ENCODE measurements at regions not wholly inside any gene's neighbourhood (a gene's known extent, or its start where the extent isn't known, plus 50 kb on each side); places are given as distances from the start of the nearest gene placed in this dataset.

- Histone ChIP-seq H3K4me3 (no peak overlapping the region), H3K36me3 (no peaks in the 10 kb centered on the region), H3K27me3 (no peaks in the 10 kb centered on the region), H3K4me1 (no peaks in the 10 kb centered on the region), H3K27ac (no peak overlapping the region), H3K9me3 (no peaks in the 10 kb centered on the region)
- DNase-seq: no peak
- TF ChIP-seq POLR2A (IDR thresholded peaks at IDR 0.05): no peak
- TF ChIP-seq, protein P1, sequence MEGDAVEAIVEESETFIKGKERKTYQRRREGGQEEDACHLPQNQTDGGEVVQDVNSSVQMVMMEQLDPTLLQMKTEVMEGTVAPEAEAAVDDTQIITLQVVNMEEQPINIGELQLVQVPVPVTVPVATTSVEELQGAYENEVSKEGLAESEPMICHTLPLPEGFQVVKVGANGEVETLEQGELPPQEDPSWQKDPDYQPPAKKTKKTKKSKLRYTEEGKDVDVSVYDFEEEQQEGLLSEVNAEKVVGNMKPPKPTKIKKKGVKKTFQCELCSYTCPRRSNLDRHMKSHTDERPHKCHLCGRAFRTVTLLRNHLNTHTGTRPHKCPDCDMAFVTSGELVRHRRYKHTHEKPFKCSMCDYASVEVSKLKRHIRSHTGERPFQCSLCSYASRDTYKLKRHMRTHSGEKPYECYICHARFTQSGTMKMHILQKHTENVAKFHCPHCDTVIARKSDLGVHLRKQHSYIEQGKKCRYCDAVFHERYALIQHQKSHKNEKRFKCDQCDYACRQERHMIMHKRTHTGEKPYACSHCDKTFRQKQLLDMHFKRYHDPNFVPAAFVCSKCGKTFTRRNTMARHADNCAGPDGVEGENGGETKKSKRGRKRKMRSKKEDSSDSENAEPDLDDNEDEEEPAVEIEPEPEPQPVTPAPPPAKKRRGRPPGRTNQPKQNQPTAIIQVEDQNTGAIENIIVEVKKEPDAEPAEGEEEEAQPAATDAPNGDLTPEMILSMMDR (IDR thresholded peaks at IDR 0.05): no peak
- intact Hi-C loops (cut with DNase I): no loop called here
Observed at GRCh38 chr3:174700736-174701135, 158.4 kb upstream of the NAALADL2 start.

DNA sequence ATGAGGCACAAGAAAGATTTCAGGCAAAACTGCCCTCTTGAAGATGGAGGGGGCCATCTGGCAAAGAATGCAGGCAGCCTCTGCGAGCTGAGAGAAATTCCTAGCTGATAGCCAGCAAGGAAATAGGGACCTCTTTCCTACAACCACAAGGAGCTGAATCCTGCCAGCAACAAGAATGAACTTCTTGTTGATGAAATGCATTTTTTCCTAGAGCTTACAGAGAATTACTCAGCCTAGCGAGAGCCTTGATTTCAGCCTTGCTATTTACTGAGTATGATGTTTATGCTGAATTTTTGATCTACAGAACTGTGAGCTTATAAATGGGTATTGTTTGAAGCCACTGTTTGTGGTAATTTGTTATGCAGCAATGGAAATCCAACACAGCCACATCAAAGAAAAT, 148.5 kb upstream of the NAALADL2 start:
- no peak for DNase-seq
- H3K36me3 ChIP-seq: no peaks in the 10 kb centered on the region
- no peak overlapping the region for H3K27ac ChIP-seq
- no peak overlapping the region for H3K4me3 ChIP-seq
- WGBS, 2 donors: 55 to 84% methylated on average over 2 of the region's 2 CpGs
- no peaks in the 10 kb centered on the region for H3K4me1 ChIP-seq
- H3K27me3 ChIP-seq: no peaks in the 10 kb centered on the region
- intact Hi-C loops (cut with DNase I): no loop called here
- TF ChIP-seq POLR2A (IDR thresholded peaks at IDR 0.05): no peak
- TF ChIP-seq, protein P1 (IDR thresholded peaks at IDR 0.05): no peak
- no peaks in the 10 kb centered on the region for H3K9me3 ChIP-seq

GRCh38 chr3:174715386-174715785, 143.7 kb upstream of the NAALADL2 start:
- Histone ChIP-seq H3K36me3 (no peaks in the 10 kb centered on the region), H3K9me3 (no peaks in the 10 kb centered on the region), H3K27me3 (no peaks in the 10 kb centered on the region), H3K4me1 (no peaks in the 10 kb centered on the region), H3K27ac (no peak overlapping the region), H3K4me3 (no peak overlapping the region)
- DNase-seq: no peak
- no peak for TF ChIP-seq POLR2A (IDR thresholded peaks at IDR 0.05)
- TF ChIP-seq, protein P1 (IDR thresholded peaks at IDR 0.05): no peak
- intact Hi-C loops (cut with DNase I): no loop called here

DNA sequence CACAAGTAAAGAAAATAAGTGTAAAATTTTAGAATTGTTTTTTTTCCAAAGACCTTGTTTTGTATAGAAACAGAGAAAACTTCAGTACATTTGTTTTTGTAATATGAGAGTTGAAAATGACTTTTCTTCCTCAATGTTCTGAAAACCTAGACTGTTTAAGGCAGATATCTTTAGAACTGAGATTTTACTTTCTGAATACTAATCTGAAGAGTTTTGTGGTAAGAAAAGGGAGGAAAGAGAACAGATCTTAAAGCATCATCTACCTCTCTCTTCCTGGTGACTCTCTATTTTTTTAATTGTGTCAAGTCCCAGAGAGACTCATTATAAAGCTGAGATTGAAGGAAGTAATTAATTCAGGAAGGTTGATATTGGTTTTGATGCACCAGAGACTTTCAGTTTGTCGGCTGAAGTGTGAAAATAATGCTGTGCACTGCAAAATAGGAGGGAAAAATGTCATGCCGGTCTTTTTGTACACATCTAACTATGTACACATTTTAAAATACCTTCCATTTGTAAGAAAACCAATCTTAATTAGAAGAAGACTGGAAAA, 142.1 kb upstream of the NAALADL2 start:
- Histone ChIP-seq H3K4me1 (no peaks in the 10 kb centered on the region), H3K27ac (no peak overlapping the region), H3K9me3 (no peaks in the 10 kb centered on the region), H3K27me3 (no peaks in the 10 kb centered on the region), H3K4me3 (no peak overlapping the region), H3K36me3 (no peaks in the 10 kb centered on the region)
- no peak for TF ChIP-seq POLR2A (IDR thresholded peaks at IDR 0.05)
- TF ChIP-seq, protein P1 (IDR thresholded peaks at IDR 0.05): no peak
- WGBS, 2 donors: 74 to 76% methylated on average over 2 of the region's 2 CpGs
- intact Hi-C loops (cut with DNase I): no loop called here
- no peak for DNase-seq

- H3K27ac ChIP-seq: no peak overlapping the region
- H3K36me3 ChIP-seq: no peaks in the 10 kb centered on the region
- WGBS, 2 donors: 83 to 87% methylated on average over 5 of the region's 5 CpGs
- no peaks in the 10 kb centered on the region for H3K4me1 ChIP-seq
- no peaks in the 10 kb centered on the region for H3K27me3 ChIP-seq
- no peak overlapping the region for H3K4me3 ChIP-seq
- no peak for TF ChIP-seq POLR2A (IDR thresholded peaks at IDR 0.05)
- TF ChIP-seq, protein P1 (IDR thresholded peaks at IDR 0.05): no peak
- intact Hi-C loops (cut with DNase I): no loop called here
- DNase-seq: no peak
- H3K9me3 ChIP-seq: no peaks in the 10 kb centered on the region
Observed at GRCh38 chr3:174720717-174721116, 138.4 kb upstream of the NAALADL2 start.

Data from esophagus squamous epithelium (tissue), 5 donors.